Activated CD8-positive, alpha-beta T cell treated with anti-CD3 and anti-CD28 coated beads for 36 hours (primary cell): ENCODE measurements at regions not wholly inside any gene's neighbourhood (a gene's known extent, or its start where the extent isn't known, plus 50 kb on each side); places are given as distances from the start of the nearest gene placed in this dataset.

Experiments used
- ATAC-seq: fragments of 200-7000 bp; cut with Tn5 transposase; one replicate; pipeline ENCODE4 v1.10.0; 2021; ENCODE audit warnings: mild to moderate bottlenecking, moderate library complexity
- CTCF ChIA-PET: fragments of 350-600 bp; sonication (Branson Sonifier 250); formaldehyde crosslinking; loops from one replicate; lab custom pipeline; 2021; ENCODE audit warnings: antibody characterized with exemption; lab: Charles Lee
- POLR2A ChIA-PET: fragments of 350-600 bp; sonication (Branson Sonifier 250); formaldehyde crosslinking; loops from one replicate; lab custom pipeline; 2021; ENCODE audit warnings: antibody characterized with exemption; lab: Charles Lee
- DNase-seq: peaks from one replicate; pipeline ENCODE4 v3.0.0-alpha.2; 2020
- H3K27ac Mint-ChIP-seq: one replicate; pipeline ENCODE4 v1.8.0; 2021; ENCODE audit warnings: mild to moderate bottlenecking, mixed read lengths
- H3K27me3 Mint-ChIP-seq: one replicate; pipeline ENCODE4 v1.8.0; 2021; ENCODE audit warnings: mixed read lengths
- H3K36me3 Mint-ChIP-seq: one replicate; pipeline ENCODE4 v1.8.0; 2021; ENCODE audit warnings: low read depth, mixed read lengths
- H3K4me1 Mint-ChIP-seq: one replicate; pipeline ENCODE4 v1.8.0; 2021; ENCODE audit warnings: low read depth, mixed read lengths
- H3K4me3 Mint-ChIP-seq: one replicate; pipeline ENCODE4 v1.8.0; 2021; ENCODE audit warnings: mild to moderate bottlenecking, moderate library complexity, mixed read lengths
- H3K9me3 Mint-ChIP-seq: one replicate; pipeline ENCODE4 v1.8.0; 2021; ENCODE audit warnings: mixed read lengths
- intact Hi-C: fragments of 100-400 bp; cut with micrococcal nuclease; formaldehyde crosslinking; loops from one replicate; pipeline ENCODE4 v1.10.0; 2022
- TF ChIP-seq, protein P1 (sequence below): fragments of 200-600 bp; IDR thresholded peaks from one replicate; pipeline ENCODE4 v1.8.0; 2022; ENCODE audit warnings: antibody characterized with exemption, mild to moderate bottlenecking

DNA sequence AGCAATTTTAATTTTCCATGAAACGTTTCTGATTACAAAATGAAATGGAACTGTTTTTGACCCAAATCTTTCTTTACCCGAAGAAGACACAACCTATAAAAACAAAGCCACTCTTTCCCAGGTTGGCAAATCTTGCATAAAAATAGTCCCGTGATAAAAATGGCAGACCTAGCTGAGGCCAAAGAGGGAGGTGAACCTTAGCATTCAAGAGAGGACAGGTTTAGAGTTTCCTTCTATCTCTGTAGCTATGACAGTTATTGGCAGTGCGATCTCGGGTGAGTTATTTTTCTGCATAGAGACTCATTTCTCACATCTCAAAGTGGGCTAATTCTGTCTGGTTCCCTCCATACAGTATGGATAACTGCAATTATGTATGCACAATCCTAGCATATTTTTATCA lies 241.4 kb downstream of the MAP2K6 start:
- Mint-ChIP-seq H3K27ac (no peak overlapping the region), H3K36me3 (no peaks in the 10 kb centered on the region), H3K4me1 (no peaks in the 10 kb centered on the region), H3K27me3 (peaks cover 4% of the 10 kb centered on the region), H3K4me3 (no peak overlapping the region), H3K9me3 (peaks cover 1% of the 10 kb centered on the region)
- DNase-seq (no peak), ATAC-seq (no peak)
- intact Hi-C loops, result no loop called here
- TF ChIP-seq, protein P1, sequence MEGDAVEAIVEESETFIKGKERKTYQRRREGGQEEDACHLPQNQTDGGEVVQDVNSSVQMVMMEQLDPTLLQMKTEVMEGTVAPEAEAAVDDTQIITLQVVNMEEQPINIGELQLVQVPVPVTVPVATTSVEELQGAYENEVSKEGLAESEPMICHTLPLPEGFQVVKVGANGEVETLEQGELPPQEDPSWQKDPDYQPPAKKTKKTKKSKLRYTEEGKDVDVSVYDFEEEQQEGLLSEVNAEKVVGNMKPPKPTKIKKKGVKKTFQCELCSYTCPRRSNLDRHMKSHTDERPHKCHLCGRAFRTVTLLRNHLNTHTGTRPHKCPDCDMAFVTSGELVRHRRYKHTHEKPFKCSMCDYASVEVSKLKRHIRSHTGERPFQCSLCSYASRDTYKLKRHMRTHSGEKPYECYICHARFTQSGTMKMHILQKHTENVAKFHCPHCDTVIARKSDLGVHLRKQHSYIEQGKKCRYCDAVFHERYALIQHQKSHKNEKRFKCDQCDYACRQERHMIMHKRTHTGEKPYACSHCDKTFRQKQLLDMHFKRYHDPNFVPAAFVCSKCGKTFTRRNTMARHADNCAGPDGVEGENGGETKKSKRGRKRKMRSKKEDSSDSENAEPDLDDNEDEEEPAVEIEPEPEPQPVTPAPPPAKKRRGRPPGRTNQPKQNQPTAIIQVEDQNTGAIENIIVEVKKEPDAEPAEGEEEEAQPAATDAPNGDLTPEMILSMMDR, result no peak
- ChIA-PET POLR2A (interaction anchor here (0.5 kb wide), 1 partner anchor 1091 kb away, joined by 3 read pairs; no protein-coding TSS in a partner anchor), CTCF (no interaction called here)

DNA sequence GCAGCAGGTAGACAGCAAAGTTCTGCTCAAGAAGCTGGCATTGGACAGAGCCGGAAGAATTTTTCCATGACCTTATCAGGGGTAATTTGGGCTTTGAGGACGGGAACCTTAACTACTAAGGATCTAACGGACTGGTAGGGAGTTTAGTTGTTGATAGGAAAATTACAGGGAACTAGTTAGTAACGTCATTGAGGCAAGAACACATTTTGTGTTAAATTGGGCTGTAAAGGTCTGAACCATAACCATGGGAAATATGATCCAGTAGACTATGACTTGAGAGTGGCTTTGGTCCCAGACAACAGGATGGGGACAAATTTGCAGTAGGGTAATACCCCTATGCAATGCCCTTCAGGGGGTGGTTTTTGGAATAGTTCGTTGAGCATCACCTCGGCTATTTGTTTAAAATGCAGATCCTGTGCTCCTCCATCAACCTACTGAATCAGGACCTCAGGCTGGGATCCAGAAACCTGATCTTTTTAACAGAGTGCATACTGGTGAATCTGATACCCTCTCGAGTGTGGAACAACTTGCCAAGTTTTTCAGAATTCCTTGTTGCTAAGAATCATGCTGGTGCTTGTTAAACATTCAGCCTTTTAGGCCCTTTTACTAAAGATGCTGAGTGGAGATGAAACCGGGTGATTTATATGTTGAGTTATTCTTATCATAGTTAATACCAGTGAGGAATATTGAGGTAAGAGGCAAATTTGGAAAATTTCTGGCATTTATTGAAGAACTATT lies 255.1 kb downstream of the MAP2K6 start:
- no peak for DNase-seq
- POLR2A ChIA-PET, result no interaction called here
- no peaks in the 10 kb centered on the region for H3K4me1 Mint-ChIP-seq
- intact Hi-C loops, result no loop called here
- H3K9me3 Mint-ChIP-seq, result peaks cover 3% of the 10 kb centered on the region
- TF ChIP-seq, protein P1, result no peak
- H3K27ac Mint-ChIP-seq, result no peak overlapping the region
- CTCF ChIA-PET, result no interaction called here
- H3K36me3 Mint-ChIP-seq, result no peaks in the 10 kb centered on the region
- H3K27me3 Mint-ChIP-seq, result no peaks in the 10 kb centered on the region
- no peak for ATAC-seq
- H3K4me3 Mint-ChIP-seq, result no peak overlapping the region

DNA sequence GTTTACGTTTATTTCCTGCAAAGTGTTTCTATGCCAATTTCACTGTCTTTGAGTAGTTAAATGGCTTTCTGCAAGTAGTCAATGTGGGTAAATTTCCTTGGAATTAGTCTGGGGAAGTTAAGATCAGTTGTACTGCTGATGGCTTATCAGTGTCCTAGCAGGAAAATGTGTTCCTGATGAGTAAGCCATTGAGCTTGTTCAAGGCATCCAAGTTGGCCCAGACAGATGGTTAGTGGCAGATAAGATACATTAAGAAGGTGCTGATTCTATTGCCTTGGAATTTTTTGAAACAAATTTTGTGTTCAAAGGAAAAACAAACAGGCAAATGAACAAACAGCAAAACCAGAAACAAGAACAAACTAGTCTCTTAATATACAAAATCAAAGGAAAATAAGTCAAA lies 258.4 kb downstream of the MAP2K6 start:
- H3K27ac Mint-ChIP-seq, result no peak overlapping the region
- CTCF ChIA-PET, result no interaction called here
- ATAC-seq (no peak), DNase-seq (no peak)
- intact Hi-C loops, result no loop called here
- no peaks in the 10 kb centered on the region for H3K4me1 Mint-ChIP-seq
- H3K9me3 Mint-ChIP-seq, result peaks cover 3% of the 10 kb centered on the region
- no peaks in the 10 kb centered on the region for H3K27me3 Mint-ChIP-seq
- H3K4me3 Mint-ChIP-seq, result no peak overlapping the region
- TF ChIP-seq, protein P1, result no peak
- H3K36me3 Mint-ChIP-seq, result no peaks in the 10 kb centered on the region
- POLR2A ChIA-PET, result no interaction called here

DNA sequence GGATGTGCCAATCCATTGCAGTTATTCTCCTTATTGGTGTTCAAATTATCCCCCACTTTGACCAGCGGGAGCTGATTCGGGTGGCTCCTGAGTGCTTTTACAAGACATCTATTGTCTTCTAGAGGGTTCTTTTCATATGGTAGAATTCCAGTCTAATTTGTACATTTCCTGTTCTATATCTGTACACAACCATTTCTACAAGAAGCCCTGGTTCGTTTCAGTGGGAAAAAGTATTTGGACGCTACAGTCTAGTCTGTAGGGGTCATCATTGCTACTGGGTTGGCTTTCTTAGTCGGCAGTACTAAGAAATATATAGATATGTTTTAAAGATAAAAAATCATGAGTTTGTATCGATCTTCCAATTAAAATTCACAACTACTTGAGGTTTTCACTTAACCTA lies 262.6 kb downstream of the MAP2K6 start:
- TF ChIP-seq, protein P1, result no peak
- Mint-ChIP-seq H3K4me3 (no peak overlapping the region), H3K9me3 (peaks cover 3% of the 10 kb centered on the region), H3K27ac (no peak overlapping the region), H3K4me1 (no peaks in the 10 kb centered on the region), H3K27me3 (no peaks in the 10 kb centered on the region), H3K36me3 (no peaks in the 10 kb centered on the region)
- ChIA-PET POLR2A (no interaction called here), CTCF (no interaction called here)
- DNase-seq (no peak), ATAC-seq (no peak)
- intact Hi-C loops, result no loop called here

DNA sequence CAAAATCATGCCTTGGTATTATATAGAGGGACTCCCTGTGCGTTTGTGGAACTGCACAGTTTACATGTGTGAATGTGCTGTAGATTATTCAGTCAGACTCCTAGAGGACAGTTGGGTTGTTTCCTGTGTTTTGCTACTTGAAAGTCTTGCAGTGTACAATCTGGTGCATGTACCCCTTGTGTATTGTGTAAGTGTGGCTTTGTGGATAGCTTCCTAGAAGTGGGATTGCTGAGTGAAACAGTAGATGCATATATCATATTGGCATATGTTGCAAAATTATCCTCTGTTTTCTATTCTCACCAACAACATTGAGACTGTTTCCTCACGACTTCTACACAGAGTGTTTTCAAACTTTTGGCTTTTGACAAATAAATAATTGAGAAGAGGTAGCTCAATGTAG lies 263.7 kb downstream of the MAP2K6 start:
- CTCF ChIA-PET, result no interaction called here

More for the DNA sequence above, 263.7 kb downstream of the MAP2K6 start:
- ATAC-seq, result no peak
- Mint-ChIP-seq H3K27ac (no peak overlapping the region), H3K36me3 (no peaks in the 10 kb centered on the region), H3K4me1 (no peaks in the 10 kb centered on the region), H3K27me3 (no peaks in the 10 kb centered on the region), H3K4me3 (no peak overlapping the region), H3K9me3 (peaks cover 3% of the 10 kb centered on the region)
- TF ChIP-seq, protein P1, result no peak
- POLR2A ChIA-PET, result no interaction called here
- intact Hi-C loops, result no loop called here
- no peak for DNase-seq
